Right cardiac atrium (tissue), 5 donors: ENCODE measurements at regions not wholly inside any gene's neighbourhood (a gene's known extent, or its start where the extent isn't known, plus 50 kb on each side); places are given as distances from the start of the nearest gene placed in this dataset.

Experiments used
- ATAC-seq, 2 donors: fragments of 200-7000 bp; cut with Tn5 transposase; one replicate each; pipeline versions ENCODE4 v1.8.0 to v1.9.1; 2020; ENCODE audit warnings: moderate library complexity in 2 of 2, mild to moderate bottlenecking in 1 of 2
- DNase-seq, 3 donors: peaks; one replicate each; pipeline ENCODE4 v3.0.0-alpha.2; 2020
- H3K27ac ChIP-seq: one replicate; pipeline ENCODE4 v1.5.1; 2013; ENCODE audit warnings: mild to moderate bottlenecking, low read length, control low read depth, moderate library complexity
- H3K27me3 ChIP-seq: one replicate; pipeline ENCODE4 v1.6.1; 2013; ENCODE audit not compliant: control insufficient read depth, insufficient read depth
- H3K4me1 ChIP-seq: one replicate; pipeline ENCODE4 v1.6.1; 2013; ENCODE audit warnings: low read length; ENCODE audit not compliant: control insufficient read depth, insufficient read depth
- H3K4me3 ChIP-seq: one replicate; pipeline ENCODE4 v1.5.1; 2013; ENCODE audit warnings: low read length, control low read depth
- H3K9me3 ChIP-seq: one replicate; pipeline ENCODE4 v1.6.1; 2013; ENCODE audit warnings: low read length; ENCODE audit not compliant: control insufficient read depth
- WGBS: extraction: QIAGEN DNeasy Blood & Tissue Kit; methylation state at CpG from one replicate; pipeline ENCODE4 v1.1.7; 2013; 5-methylcytosine and 5-hydroxymethylcytosine counted together
- intact Hi-C, 4 donors: fragments of 100-400 bp; cut with DNase I; formaldehyde crosslinking; loops; one replicate each; pipeline versions ENCODE4 v1.11.0 to v1.14.0; 2022 to 2023
- donor health status: healthy with polysubstance abuse.
- donor health status: DM: no; HTN: yes; CAD: no.
- donor health status: DM: no; HTN: no; CAD: no.
- donor health status: DM: no; HTN: yes; CAD: no; lungs with severe emphysema.
- donor health status: DM: yes; HTN: yes; CAD: no.

GRCh38 chr2:780581-780980, 103.4 kb upstream of the TMEM18 start:
- DNase-seq (no peak), ATAC-seq (no peak)
- H3K4me3 ChIP-seq, result no peak overlapping the region
- no peak overlapping the region for H3K27ac ChIP-seq
- intact Hi-C loops, result no loop called here
- WGBS, result 92% methylated on average over 8 of the region's 8 CpGs
- no peaks in the 10 kb centered on the region for H3K9me3 ChIP-seq
- H3K27me3 ChIP-seq, result no peaks in the 10 kb centered on the region
- H3K4me1 ChIP-seq, result no peaks in the 10 kb centered on the region

GRCh38 chr2:780002-780401, 102.8 kb upstream of the TMEM18 start:
- Histone ChIP-seq H3K9me3 (no peaks in the 10 kb centered on the region), H3K27me3 (no peaks in the 10 kb centered on the region), H3K27ac (no peak overlapping the region), H3K4me1 (no peaks in the 10 kb centered on the region), H3K4me3 (no peak overlapping the region)
- 62% methylated on average over 9 of the region's 9 CpGs for WGBS
- DNase-seq, result no peak
- intact Hi-C loops, result no loop called here
- ATAC-seq, result no peak

DNA sequence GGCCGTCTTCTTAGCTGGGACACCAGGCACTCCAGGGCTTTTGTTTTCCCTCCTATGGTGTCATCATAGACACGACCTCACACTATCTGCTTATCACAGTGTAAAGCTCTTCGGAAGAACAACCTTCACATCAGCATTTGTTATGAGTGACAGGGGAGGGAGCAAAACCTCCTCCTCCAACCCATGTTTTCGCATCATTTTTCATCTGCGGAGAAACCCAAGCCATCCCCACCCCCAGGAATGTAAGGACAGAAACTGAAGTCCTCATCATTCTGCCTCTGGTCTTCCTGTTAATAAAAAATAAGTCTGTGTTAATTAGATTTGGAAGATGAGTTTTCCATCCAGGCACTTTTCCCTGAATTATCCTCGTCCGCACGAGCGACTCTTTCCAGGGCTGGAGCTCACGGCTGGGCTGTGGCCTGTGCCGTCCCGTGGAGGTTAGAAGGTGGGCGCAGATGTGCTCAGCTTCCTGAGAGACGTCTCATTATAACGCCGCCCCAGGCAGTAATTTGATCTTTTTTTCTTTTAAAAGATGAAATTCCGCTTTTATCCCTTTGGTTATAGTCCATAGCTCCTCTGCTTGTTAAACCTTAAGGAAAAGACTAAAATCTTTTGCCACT, 101.6 kb upstream of the TMEM18 start:
- no peak for ATAC-seq
- intact Hi-C loops, result no loop called here
- DNase-seq, result no peak
- no peaks in the 10 kb centered on the region for H3K4me1 ChIP-seq
- H3K4me3 ChIP-seq, result no peak overlapping the region
- WGBS, result 67% methylated on average over 17 of the region's 17 CpGs
- no peaks in the 10 kb centered on the region for H3K9me3 ChIP-seq
- H3K27ac ChIP-seq, result no peak overlapping the region
- H3K27me3 ChIP-seq, result no peaks in the 10 kb centered on the region

DNA sequence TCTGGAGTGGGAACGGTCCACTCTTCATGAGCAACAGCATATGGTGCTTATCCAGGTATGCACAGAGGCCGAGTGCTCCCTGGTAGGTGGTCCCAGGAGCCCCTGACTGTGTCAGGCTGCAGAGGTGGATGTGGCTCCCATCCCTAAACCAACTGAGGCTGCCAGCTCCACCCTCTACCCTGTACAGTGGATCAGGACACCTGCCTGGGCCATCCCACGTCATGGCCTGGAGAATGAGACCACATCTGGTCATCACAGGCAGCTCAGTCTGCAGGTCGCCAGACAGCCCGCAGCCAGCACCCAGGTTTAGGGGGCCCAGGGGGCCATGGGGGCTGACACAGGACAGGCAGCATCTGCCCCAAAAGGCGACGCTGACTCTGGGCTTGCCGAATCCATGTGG, 100.3 kb upstream of the TMEM18 start:
- ATAC-seq (no peak), DNase-seq (no peak)
- H3K4me1 ChIP-seq, result no peaks in the 10 kb centered on the region
- no peaks in the 10 kb centered on the region for H3K27me3 ChIP-seq
- intact Hi-C loops, result no loop called here
- WGBS, result 88% methylated on average over 8 of the region's 8 CpGs
- H3K27ac ChIP-seq, result no peak overlapping the region
- no peak overlapping the region for H3K4me3 ChIP-seq
- H3K9me3 ChIP-seq, result no peaks in the 10 kb centered on the region

DNA sequence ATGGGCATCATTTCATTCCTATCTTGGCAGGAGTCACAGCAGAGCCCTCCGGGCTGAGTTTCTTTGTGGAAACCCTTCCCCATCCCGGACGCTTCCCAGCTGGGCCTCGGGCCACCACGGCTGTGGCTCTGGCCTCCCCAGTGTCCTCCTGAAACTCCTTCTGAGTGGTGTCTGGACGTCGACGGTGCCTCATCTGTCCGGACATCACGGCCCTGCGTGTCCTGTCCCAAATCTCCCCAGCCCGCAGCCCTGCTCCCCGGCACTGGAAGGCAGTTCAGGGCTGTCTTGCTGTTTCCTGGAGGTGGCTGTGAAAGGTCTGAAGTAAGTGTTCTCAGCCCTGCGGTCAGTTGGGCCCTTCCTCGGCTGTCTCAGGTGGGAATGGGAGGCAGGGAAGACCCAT, 99.8 kb upstream of the TMEM18 start:
- DNase-seq (no peak), ATAC-seq (no peak)
- intact Hi-C loops, result no loop called here
- H3K27me3 ChIP-seq, result no peaks in the 10 kb centered on the region
- H3K4me1 ChIP-seq, result no peaks in the 10 kb centered on the region
- no peak overlapping the region for H3K4me3 ChIP-seq
- WGBS, result 73% methylated on average over 15 of the region's 15 CpGs
- H3K9me3 ChIP-seq, result no peaks in the 10 kb centered on the region
- H3K27ac ChIP-seq, result no peak overlapping the region

DNA sequence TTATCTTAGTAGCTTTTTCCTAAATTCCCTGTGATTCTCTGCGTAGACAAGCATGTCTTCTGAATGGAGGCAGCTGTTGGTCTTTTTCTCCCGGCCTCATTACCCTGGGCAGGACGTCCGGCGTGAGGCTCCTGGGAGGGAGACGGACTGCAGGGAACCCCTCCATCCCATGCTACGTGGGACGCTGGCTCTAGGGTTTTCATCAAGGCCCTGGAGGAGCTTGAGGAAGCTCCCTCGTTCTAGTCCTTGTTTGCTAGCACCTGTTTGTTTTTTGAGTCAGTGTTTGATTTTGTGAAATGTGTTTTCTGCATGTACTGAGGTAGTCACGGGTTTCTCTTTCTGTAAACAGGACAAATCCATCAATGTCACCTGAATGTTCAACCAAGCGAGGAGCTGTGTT, 99.3 kb upstream of the TMEM18 start:
- H3K27me3 ChIP-seq, result no peaks in the 10 kb centered on the region
- intact Hi-C loops, result no loop called here
- H3K4me1 ChIP-seq, result no peaks in the 10 kb centered on the region
- no peak for ATAC-seq
- 51% methylated on average over 11 of the region's 11 CpGs for WGBS
- H3K27ac ChIP-seq, result no peak overlapping the region
- no peaks in the 10 kb centered on the region for H3K9me3 ChIP-seq
- H3K4me3 ChIP-seq, result no peak overlapping the region
- no peak for DNase-seq

DNA sequence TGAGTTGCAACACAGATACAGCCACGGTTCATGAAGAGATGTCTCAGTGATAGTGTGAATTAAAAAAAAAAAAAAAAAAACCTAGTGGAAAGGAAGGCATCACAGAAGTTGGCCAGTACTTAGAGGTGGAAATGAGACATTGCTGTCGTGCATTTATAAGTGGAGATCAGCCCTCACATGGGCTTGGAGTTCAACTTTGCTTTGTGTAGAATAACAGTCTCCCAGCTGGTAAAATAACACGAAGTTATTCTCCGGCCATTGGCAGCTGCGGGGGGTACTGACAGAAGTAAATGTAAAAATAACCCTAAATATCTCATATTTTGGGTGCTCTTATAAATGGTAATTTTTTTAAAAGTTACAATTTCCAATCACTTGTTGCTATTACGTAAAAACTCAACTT, 98.8 kb upstream of the TMEM18 start:
- ATAC-seq (no peak), DNase-seq (no peak)
- no peaks in the 10 kb centered on the region for H3K9me3 ChIP-seq
- H3K4me3 ChIP-seq, result no peak overlapping the region
- H3K4me1 ChIP-seq, result no peaks in the 10 kb centered on the region
- intact Hi-C loops, result no loop called here
- no peaks in the 10 kb centered on the region for H3K27me3 ChIP-seq
- 47% methylated on average over 6 of the region's 6 CpGs for WGBS
- H3K27ac ChIP-seq, result no peak overlapping the region

DNA sequence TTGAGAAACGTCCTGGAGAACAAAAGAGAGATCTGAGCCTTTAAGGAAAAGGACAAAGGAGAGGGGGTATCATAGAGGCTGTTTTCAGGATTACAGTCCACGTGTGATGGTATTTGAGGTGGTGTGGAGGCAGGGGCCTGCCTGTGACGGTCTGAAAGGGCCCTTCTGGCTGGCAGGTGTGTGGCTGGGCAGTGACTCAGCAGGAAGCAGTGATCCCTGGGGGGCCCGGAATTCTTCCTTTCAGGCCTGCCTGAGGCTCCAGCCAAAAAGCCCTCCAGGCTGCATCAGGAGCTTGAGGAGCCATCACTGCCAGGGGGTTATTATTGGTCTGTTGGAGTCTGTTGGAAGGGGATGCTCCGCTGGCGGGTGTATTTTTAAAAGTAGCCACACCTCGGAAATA, 97.2 kb upstream of the TMEM18 start:
- ATAC-seq, result no peak
- intact Hi-C loops, result no loop called here

GRCh38 chr2:773256-774160, 96.3 kb upstream of the TMEM18 start:
- DNase-seq (no peak), ATAC-seq (peak in 1 of 2 donors; percentile 20)
- Histone ChIP-seq H3K27me3 (no peaks in the 10 kb centered on the region), H3K4me1 (no peaks in the 10 kb centered on the region), H3K27ac (no peak overlapping the region), H3K9me3 (no peaks in the 10 kb centered on the region), H3K4me3 (no peak overlapping the region)
- 80% methylated on average over 11 of the region's 11 CpGs for whole genome bisulfite sequencing
- intact Hi-C loops, result no loop called here

More for the DNA sequence above, 97.2 kb upstream of the TMEM18 start:
- Histone ChIP-seq H3K27ac (no peak overlapping the region), H3K4me1 (no peaks in the 10 kb centered on the region), H3K9me3 (no peaks in the 10 kb centered on the region), H3K4me3 (no peak overlapping the region), H3K27me3 (no peaks in the 10 kb centered on the region)
- no peak for DNase-seq
- 49% methylated on average over 7 of the region's 7 CpGs for WGBS

GRCh38 chr2:771538-771937, 94.3 kb upstream of the TMEM18 start:
- Histone ChIP-seq H3K4me1 (no peaks in the 10 kb centered on the region), H3K27me3 (no peaks in the 10 kb centered on the region), H3K9me3 (no peaks in the 10 kb centered on the region), H3K27ac (no peak overlapping the region), H3K4me3 (no peak overlapping the region)
- DNase-seq (no peak), ATAC-seq (no peak)
- 82% methylated on average over 12 of the region's 12 CpGs for WGBS
- intact Hi-C loops, result no loop called here

- WGBS, result 89% methylated on average over 2 of the region's 2 CpGs
- Histone ChIP-seq H3K4me3 (no peak overlapping the region), H3K27ac (no peak overlapping the region), H3K9me3 (no peaks in the 10 kb centered on the region), H3K27me3 (no peaks in the 10 kb centered on the region), H3K4me1 (no peaks in the 10 kb centered on the region)
- DNase-seq (no peak), ATAC-seq (no peak)
- intact Hi-C loops, result no loop called here
These were observed 93.6 kb upstream of the TMEM18 start for GRCh38 chr2:770776-771175.
